AML-193 (cell line): ENCODE measurements at regions not wholly inside any gene's neighbourhood (a gene's known extent, or its start where the extent isn't known, plus 50 kb on each side); places are given as distances from the start of the nearest gene placed in this dataset.
"Not testable (repeated sequence)": the region's sequence is repeated elsewhere in the genome, so short reads cannot be mapped to it uniquely, and the experiment has no call there.

Experiments used
- DNase-seq, 2 experiments: peaks; one replicate each; lab custom pipeline; 2025; lab: John Stamatoyannopoulos, UW

DNA sequence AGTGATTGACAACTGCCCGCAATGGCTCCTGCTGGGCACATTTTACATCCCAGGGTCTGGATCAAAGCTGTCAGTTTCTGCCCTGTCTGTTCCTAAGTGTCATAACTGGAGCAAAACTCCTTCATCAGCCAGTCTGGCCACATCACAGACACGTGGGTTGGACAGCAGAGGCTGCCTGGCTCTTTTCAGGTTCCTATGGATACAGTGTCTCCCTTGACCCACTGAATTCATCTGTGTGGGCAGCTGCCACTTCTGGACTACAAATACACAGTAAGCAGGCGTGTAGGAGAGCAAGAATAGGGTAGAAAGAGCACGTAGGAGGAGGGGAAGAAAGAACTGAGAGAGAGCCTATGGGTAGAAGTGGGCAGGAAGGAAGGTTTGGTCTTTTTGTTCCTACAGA lies 238.0 kb downstream of the ENC1 start:
- no peak for DNase-seq

DNA sequence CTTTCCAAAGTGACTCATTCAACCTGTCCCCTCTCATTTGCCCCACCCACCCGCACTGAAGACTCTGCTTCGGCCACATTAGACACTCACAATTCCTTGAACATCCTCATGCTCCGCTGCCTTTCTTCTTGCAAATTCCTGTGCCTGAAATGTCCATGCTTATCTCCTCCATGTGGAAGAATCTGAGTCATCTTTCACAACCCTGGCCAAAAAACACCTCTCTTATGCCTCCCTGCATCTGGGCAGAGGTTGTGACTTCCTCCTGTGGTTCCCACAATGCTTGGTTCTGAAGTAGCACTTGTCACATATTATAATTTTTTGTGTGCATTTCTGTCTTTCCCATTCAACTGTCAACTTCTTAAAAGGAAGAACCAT lies 238.6 kb downstream of the ENC1 start:
- no peak for DNase-seq

DNA sequence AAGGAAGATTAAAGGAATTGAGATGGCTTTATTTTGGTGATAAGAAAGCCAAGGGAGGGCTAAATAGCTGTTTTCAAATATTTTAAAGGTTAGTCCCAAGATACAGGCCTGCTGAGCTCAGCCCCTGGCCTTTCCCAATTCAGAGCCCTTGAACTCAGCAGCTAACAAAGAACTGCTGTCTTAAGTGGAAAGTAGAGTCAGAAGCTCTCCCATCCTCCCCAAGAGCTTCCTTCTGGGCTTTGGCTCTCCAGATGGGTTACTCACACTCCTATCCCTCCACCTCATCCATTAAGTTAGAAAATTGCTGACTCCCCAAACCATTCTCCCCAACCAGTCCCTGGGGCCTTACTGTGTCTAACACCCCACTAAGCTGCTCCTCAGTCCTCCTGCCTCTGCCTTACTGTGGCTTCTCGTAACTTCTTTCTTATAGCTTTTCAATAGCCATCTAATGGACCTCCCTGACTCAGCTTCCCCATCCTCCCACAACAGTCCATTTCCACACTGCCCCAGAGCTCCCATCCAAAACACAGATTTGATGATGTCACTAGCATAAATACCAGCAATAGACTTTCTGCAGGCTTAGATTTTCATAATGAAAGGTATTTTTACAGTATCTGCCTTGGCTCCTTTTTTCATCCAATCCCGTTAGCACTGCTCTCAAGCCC lies 239.1 kb downstream of the ENC1 start:
- DNase-seq, result no peak

DNA sequence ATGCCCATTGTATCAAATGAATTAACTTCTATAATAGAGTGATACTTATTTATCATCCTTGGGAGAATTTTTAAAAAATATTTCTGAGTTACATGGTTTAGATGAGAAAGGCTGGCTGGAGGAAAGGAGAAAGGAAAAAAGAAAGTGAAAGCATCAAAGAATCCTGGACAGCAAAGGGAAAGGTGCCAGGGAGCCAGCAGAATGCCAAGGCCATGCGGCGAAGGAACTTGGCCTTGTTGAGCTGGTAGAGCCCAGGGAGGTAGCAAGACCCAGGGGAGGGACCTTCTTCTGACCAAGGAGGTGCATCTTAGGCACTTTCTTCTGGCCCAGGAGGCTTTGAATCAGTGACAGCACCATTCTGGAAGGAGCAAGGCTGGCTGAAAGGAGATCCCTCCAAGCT lies 240.5 kb downstream of the ENC1 start:
- no peak for DNase-seq

DNA sequence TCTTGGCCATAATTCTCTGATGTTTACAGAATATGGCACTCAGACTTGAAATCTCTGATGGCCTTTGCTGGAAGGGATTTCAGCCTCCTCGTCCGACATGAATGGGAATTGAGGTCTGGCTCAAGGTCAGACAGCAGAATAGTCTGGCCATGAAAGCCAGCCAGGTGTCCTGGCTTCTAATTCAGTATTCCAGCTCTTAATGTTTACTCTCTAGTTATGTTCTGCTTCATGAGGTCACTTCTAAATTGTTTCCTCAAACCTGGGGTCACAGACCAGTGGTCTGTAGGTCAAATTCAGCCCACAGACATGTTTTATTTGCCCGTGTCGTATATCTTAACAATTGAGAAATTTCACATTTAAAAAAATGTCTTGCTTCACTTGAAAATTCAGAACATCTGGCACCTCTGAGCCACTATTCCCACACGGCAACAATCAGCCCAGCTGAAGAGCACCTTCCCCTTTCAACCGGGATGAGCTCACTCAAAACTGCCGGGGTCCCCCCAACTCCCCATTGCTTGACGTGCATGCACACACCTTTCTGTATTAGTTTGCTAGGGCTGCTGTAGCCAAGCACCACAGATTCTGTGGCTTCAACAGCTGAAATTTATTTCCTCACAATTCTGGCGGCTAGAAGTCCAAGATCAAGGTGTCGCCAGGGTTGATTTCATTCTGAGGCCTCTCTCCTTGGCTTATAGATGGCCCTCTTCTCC lies 243.5 kb downstream of the ENC1 start:
- DNase-seq, result no peak

DNA sequence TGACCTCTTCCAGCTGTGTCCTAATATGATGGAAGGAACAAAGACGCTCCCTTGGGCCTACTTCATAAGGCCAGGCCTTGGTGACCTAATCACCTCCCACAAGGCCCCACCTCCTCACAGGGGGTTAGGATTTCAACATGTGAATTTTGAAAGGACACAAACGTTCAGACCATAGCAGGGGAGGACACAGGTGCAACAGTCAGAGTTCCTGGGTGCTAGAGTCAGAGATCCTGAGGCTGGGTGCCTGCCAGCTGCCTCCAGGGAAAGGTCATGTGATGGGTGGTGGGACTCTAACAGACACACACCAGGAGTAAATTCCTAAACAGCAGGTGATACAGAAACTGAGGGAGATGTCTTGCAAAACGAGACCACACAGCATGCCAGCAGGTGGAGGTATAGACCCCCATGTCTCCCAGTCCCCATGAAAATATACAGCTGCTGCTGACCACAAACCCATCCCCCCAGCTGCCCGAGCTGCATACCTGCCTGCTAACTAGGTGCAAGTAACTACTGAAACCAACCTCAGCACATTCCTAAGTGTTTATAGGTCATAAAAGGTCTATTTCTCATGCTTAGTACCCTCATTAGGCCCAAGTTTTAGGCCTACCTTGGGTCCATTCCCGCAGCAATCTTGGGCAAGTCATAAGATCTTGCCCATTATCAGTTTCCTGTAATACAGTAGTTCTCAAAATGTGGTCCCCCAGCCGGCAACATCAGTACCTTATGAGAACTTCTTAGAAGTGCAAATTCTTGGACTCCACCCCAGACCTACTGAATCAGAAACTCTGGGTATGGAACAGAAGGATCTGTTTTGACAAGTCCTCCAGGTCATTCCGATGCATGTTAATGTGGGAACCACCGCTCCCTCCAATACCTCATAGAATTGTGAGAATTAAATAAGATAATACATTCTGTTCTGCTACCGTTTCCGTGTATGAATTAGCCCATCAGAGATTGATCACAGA lies 245.3 kb downstream of the ENC1 start:
- DNase-seq, result no peak

DNA sequence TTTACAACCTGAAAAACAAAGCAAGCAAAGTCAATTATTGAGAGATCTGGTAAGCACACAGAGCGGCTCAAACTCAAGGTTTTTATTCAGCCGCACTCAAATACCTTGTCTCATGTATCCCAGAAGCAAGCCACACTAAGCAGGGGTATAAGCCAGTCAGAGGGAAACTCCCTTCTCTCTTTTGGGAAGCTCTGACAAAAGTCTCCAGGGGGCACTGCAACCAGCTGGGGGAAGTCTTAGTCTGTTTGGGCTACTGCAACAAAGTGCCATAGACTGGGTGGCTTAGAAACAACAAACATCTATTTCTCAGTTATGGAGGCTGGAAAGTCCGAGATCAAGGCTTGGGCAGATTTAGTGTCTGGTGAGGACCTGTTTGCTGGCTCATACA lies 246.0 kb downstream of the ENC1 start:
- peak; percentile 28 to 35 for DNase-seq

DNA sequence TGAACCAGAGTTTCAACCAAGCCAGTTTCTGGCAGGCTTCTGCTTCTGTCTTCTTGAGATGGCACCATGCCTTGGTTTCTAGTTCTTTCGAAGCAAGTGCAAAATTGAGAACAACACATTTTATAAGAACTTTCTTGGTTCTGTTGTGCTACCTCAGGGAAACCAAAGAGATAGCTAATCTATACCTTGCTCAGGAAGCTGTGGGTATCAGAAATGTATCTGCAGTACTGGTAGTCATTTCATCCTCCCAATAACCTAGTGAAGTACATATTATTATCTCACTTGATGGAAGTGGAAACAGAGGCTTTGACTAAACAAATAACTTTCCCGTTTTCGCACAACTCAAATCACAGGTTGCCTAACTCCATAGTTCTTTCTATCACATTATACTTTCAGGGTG lies 246.6 kb downstream of the ENC1 start:
- no peak for DNase-seq

DNA sequence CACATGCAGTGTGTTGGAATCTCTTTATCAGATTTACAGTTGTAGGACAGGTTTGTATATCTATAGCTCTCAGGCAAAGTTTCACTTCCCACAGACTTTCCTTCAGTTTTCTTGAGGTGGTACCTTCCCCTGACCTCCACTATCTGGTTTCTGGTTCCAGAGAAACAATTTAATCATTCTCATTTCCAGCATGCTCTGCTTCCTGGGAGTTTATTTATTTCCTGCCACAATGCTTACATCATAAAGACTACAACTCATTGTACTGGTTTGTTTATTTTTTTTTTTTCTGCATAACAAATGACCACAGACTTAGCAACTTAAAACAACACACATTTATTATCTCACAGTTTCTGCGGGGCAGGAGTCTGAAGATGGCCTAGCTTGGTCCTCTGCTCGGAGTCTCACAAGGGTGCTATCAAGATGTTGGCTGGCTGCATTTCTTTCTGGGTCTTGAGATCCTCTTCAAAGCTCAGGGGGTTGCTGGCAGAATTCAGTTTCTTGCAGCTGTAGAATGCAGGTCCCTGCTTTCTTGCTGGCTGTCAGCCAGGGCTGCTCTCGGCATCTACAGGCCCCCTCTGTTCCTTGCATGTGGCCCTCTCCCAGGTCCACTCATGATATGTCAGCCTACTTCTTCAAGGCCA lies 247.7 kb downstream of the ENC1 start:
- no peak for DNase-seq

DNA sequence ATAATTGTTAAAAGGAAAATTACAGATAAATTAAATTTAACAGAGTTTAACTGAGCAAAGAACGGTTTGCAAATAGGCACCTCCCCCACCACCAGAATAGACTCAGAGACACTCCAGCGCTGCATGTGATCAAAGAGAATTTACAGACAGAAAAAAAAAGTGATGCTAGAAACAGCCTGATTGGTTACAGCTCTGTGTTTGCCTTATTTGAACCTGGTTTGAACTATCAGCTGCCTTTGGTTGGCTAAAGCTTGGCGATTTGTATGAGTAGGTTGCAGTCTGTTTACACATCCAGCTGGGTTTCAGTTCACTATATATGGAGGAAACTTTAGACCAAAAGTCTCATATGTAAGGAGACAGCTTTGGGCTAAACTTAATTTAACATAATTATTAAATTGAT lies 249.1 kb downstream of the ENC1 start:
- DNase-seq, result no peak

DNA sequence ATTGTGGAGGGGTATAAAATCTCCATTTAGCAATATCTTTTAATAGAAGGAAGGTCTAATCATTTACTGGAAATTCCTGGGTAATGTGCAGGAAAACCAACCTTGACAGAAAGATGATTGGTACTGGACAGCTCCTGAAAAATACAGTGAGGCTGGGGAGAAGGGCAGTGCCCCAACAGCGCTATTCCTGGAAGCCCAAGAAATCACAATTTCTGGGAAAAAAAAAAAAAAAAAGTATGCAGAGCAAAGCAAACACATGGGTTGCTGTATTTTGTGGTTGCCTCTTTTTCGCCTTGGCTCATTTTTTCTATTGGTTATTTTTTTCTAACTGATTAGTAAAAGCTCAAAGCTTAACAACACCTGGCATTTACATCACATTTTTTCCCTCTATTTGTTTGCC lies 249.7 kb downstream of the ENC1 start:
- DNase-seq, result no peak

DNA sequence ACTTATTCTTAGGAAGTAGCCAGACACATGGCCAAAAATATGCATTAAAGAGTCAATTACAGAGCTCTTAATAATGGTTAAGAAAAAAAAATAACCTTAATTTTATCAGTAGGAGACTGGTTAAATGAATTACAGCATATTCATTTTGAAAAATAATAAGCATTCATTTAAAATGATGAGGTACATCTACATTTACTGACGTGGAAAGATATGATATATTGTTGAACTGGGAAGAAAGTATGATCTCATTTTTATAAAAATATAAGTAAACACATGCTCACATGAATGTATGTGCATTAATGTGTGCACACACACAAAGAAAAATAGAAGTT lies 250.3 kb downstream of the ENC1 start:
- DNase-seq, result no peak

DNA sequence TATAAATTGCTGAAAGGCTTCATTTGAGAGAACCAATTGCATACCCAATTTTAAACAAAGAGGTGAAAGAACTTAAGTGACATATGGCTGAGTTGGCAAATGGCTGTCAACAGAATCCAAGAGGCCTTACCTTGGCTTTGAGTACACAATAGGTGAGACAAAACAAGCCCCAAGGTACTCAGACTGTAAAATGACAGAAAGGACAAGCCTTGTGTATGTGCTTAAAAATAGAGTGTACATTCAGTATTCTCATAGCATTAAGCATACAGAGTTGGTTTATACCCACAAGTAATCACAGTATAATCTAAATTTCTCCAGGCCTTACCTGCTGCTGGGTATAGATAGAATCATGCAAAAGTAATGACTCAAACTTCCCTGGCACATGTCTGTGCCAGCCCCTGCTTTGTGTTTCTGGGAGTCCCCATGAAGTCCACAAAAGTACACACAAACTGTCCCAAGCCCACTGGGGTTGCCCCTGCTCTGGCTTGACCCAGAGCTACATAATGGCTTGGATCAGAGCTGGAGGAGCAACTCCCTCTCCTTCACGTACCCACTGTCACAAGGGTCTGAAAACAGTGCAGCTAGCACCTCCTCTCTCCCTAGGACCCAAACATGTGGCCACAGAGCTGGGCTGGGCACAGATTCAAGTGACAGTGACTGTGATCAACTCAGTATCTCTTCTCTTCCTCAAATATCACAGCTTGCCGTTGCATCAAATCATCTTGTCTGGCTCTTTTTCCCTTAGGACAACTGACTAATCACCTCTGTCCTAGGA lies 250.8 kb downstream of the ENC1 start:
- no peak for DNase-seq

DNA sequence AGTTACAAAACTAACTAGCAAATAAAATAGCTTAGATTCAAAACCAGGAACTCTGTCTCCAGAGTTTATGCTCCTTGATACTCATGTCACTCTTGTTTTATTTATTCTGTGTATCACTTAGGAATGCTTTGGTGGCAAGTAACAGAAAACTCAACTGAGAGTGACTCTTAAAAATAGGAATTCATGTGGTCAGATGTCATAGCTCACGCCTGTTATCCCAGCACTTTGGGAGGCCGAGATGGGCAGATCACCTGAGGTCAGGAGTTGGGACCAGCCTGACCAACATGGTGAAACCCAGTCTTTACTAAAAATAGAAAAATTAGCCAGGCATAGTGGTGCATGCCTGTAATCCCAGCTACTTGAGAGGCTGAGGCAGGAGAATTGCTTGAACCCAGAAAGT lies 252.1 kb downstream of the ENC1 start:
- DNase-seq, result not testable (repeated sequence)

DNA sequence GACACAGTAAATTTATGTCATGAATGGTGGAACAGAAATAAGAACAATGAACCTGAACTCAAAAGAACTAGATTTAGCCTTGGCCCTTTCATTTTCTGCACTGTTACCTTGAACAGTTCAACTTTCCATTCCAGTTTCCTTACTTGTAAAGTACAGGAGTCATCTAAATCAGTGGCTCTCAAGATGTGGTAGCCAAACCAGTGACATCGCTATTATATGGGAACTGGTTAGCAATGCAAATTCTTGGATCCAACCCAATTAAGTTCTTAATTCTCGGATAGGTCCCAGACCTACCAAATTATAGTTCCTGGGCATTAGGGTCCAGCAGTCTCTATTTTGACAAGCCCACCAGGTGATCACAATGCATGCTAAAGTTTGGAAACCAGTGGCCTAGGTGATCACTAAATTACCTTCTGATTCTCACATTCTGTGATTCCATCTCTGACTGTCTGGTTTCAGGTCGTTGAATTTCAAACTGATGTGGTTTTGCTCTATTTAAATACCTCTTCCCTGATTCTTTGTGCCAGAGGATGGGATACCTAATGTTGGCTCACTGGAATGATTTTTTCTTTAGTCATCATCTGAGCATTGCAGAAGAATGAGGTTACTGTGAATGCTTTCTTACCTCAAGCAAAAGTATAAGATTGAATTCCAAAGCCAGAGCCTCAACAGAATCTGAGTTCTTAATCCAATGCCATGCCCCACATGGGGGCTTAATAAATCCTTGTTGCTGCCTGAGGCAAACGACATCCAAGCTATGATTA lies 253.8 kb downstream of the ENC1 start:
- DNase-seq, result no peak

DNA sequence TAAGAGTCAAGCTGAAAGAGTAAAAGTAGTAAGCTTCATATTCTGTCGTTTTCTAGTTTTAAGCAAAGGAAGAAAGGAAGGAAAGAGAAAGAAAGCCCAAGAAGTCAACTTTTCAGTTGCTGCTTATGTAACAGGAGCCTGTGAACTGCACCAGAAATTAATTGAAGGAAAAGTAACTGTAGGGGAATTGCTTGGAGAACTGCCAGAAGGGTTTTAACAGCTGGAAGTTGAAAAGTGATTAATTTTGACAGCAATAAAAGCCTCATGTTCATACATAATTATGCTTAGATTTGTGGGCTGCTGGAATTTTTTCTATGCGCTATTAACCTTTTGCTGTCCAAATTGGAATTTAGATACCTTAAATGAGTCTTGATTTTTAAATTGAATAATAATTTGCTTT lies 255.7 kb downstream of the ENC1 start:
- DNase-seq, result no peak

DNA sequence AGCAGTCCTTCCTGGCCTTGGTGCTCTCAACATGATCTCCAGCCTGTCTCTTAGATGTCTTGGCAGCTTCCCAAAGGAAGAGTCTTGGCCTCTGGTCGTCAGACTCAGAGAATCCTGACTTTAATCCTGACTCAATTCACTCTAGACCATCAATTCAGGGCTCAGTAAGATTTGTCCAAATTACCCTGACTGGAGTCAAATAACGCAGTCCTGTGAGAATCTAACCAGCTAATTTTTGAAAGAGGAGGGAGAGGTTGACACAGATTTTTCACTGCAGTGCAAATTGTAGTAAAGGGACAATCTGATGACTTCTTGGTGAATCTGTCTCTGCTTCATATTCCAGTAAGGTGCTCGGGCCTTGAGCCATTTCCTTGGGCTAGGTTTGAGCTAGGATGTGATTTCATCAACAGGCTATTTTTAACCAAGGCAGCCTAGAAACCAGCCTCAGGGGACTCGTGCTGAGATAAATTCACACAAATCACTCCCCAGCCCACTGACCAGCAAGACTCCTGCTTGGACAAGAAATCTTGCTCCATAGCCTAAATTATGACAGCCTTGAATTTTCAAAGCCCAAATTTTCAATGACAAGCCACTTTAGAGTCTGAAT lies 257.4 kb downstream of the ENC1 start:
- no peak for DNase-seq

DNA sequence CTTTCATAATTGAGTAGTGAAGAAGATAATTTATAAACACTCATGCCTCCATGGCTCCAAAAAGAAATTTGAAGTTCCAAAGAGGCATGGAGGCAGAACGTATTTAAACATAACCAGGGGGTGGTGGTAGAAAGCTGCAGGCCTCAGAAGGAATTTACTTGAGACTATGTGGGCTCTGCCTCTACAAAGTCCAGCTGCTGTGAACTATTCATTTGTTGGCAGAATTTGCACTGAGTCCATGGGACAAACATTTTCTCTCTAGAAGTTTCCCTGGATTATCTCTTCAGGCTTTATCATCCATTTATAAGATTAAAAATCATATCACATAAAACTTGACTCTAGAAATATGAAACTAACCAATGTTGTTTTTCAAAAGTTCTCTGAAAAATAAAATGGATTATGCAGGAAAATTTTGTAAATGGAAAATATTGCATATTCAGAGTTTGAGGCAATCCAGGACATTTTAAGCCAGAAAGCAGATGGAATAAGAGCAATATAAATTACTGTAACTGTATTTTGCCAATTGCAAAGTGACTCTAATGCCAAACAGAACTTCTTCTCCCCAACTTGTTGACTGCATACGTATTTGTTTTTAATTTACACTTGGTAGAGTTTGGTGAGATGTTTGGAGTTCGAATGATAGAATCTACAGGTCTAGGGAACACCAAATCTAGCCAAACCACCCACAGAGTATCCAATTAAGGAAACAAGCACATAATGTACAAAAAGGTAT lies 258.2 kb downstream of the ENC1 start:
- no peak for DNase-seq

DNA sequence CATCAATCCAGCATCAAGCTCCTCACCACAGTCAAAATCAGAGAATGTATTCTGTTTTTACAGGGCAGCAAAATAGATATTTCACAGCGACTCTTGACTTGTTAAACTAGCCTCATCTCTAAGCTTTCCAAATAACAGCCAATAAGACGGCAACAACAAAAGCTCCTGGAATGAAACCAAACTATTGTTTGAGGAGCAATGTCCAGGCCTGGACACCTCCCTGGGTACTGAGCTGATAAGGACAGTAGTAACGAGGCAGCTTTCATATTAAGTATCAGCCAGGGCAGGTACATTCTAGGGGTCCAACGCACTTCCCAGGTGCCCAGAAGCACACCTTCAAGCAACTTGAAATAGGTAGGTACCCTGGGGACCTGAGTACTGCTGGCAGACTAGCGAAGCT lies 260.3 kb downstream of the ENC1 start:
- no peak for DNase-seq

DNA sequence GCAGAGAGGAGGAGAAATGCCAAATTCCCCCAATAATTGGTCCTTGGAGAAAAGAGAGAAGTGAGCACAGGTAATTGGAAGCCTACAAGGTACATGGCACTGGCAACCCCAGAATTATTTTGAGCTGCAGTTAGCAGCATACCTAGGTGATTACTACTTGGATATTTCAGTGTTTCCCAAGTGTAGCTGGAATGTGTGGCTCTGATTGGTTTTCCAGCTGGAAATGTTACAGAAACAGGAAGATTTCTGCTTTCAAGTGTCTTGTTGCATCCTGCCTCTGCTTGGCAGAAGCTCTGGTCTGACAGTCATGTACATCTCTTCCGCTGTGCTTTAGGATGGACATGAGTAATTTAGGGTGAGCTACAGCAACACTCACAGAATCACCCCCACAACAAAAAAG lies 262.1 kb downstream of the ENC1 start:
- DNase-seq, result no peak
